NB4 (cell line): ENCODE measurements at regions not wholly inside any gene's neighbourhood (a gene's known extent, or its start where the extent isn't known, plus 50 kb on each side); places are given as distances from the start of the nearest gene placed in this dataset.

ENCODE experiments used
- DNase-seq: peaks from one replicate; pipeline ENCODE4 v3.0.0; 2010; ENCODE audit warnings: low read depth
- H3K4me3 ChIP-seq: one replicate; pipeline ENCODE4 v1.5.1; 2011; ENCODE audit warnings: mild to moderate bottlenecking, low read depth, low read length, moderate library complexity
- MYC ChIP-seq: IDR thresholded peaks from 2 replicates; pipeline ENCODE4 v1.6.1; 2011; ENCODE audit warnings: low read depth, low read length
- POLR2A ChIP-seq: IDR thresholded peaks from 2 replicates; pipeline ENCODE4 v1.6.1; 2011; ENCODE audit warnings: mild to moderate bottlenecking; ENCODE audit not compliant: insufficient read length; ENCODE audit errors: extremely low read depth
- TF ChIP-seq, protein P1 (sequence below): IDR thresholded peaks from one replicate; pipeline ENCODE4 v1.5.1; 2012; ENCODE audit warnings: low read depth, low read length
- TF ChIP-seq, protein P2 (sequence below): IDR thresholded peaks from 2 replicates; pipeline ENCODE4 v1.6.1; 2011; ENCODE audit warnings: low read depth, low read length

DNA sequence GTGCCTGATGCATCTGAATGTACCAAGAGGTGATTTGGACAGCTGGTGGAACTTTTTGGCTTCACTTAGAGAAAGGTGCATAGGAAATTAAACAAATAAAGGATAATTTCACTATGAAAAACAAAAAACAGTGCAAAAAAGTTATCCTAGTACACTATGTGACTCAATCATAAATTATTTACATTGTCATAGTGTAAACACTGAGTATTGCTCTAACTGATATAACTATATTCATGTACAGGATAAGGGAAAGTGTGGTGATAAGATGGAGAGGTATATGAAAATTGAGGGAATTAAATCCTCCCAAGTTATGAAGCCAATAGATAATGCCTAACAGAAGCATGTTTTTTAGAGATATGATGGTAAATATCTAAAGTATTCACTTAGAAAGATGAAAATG lies 50.2 kb upstream of the CPNE4 start:
- DNase-seq: no peak
- no peak overlapping the region for H3K4me3 ChIP-seq
- TF ChIP-seq, protein P1, sequence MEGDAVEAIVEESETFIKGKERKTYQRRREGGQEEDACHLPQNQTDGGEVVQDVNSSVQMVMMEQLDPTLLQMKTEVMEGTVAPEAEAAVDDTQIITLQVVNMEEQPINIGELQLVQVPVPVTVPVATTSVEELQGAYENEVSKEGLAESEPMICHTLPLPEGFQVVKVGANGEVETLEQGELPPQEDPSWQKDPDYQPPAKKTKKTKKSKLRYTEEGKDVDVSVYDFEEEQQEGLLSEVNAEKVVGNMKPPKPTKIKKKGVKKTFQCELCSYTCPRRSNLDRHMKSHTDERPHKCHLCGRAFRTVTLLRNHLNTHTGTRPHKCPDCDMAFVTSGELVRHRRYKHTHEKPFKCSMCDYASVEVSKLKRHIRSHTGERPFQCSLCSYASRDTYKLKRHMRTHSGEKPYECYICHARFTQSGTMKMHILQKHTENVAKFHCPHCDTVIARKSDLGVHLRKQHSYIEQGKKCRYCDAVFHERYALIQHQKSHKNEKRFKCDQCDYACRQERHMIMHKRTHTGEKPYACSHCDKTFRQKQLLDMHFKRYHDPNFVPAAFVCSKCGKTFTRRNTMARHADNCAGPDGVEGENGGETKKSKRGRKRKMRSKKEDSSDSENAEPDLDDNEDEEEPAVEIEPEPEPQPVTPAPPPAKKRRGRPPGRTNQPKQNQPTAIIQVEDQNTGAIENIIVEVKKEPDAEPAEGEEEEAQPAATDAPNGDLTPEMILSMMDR: no peak
- TF ChIP-seq POLR2A (no peak), MYC (no peak)
- TF ChIP-seq, protein P2, sequence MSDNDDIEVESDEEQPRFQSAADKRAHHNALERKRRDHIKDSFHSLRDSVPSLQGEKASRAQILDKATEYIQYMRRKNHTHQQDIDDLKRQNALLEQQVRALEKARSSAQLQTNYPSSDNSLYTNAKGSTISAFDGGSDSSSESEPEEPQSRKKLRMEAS: no peak

DNA sequence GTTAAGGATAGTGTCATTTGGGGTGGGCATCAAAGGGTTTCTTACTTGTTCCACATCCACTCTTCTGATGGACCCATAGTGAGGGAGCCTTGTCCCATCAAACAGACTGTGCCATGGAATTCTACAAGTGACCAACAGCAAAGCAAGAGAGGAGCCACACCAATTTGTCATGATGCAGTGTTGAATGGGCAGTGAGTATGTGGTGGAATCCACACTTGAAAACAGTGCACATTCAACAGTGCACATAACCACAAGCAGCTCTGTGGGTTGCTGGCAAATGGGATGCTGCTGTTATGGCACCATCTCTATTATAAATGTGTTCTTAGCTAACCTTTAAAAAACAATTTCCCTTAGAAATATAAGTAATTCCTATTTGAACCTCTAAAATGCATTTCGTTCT lies 52.5 kb upstream of the CPNE4 start:
- no peak for DNase-seq
- TF ChIP-seq MYC: no peak
- TF ChIP-seq, protein P1: no peak
- TF ChIP-seq, protein P2: no peak
- TF ChIP-seq POLR2A: no peak
- no peak overlapping the region for H3K4me3 ChIP-seq

DNA sequence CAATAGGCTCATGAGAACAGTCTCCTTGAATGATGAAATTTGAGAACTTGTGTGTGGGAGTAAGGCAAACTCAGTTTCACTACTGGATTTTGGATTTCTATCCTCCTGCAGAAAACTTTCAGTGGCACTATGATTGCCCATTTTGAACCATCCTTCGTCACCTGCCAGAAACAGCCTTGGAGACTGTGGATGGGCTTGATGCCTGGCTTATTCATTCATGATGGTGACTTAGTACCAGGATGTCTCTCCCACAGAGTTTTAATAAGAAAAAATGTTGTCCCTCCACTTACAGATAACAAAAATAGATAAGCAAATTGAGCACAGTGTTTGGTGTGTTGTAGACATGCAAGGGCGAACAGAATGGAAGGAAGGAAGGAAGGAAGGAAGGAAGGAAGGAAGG lies 53.5 kb upstream of the CPNE4 start:
- TF ChIP-seq, protein P2: no peak
- TF ChIP-seq MYC (no peak), POLR2A (no peak)
- TF ChIP-seq, protein P1: no peak
- DNase-seq: no peak
- no peak overlapping the region for H3K4me3 ChIP-seq

DNA sequence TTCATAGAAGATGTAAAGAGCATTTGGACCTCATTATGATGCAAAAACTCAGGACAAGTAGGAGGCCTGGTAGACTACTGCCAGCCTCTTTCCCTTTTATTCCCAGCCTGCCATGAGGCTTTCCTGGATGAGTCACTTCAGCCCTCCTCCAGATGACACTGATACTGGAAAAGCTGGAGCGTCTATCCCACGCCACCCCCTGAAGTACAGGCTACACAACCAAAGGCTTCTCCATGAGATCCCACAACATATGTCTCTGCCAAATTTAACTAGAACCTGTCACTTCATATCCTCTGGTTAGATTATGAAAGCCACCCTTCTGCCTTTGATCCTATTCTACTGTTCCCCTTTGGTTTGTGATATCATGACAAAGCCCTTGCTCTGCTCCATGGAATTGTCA lies 56.1 kb upstream of the CPNE4 start:
- DNase-seq: no peak
- TF ChIP-seq, protein P1: no peak
- no peak for TF ChIP-seq POLR2A
- TF ChIP-seq MYC: no peak
- TF ChIP-seq, protein P2: no peak
- H3K4me3 ChIP-seq: no peak overlapping the region

DNA sequence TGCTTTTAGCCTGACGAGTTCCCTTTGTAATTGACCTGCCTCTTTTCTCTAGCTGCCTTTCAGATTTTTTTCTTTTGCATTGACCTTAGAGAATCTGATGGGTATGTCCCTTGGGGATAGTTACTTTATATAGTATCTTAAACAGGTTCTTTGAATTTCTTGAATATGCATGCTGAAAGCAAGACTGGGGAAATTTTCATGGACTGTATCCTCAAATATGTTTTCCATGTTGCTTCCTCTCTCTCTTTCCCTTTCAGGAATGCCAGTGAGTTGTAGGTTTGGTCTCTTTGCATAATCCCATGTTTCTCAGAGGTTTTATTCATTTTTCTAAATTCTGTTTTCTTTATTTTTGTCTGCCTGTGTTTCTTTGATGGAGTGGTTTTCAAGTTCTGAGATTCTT lies 81.8 kb upstream of the CPNE4 start:
- no peak for DNase-seq
- H3K4me3 ChIP-seq: no peak overlapping the region
- TF ChIP-seq MYC: no peak
- TF ChIP-seq POLR2A: no peak
- TF ChIP-seq, protein P1: no peak
- TF ChIP-seq, protein P2: no peak

DNA sequence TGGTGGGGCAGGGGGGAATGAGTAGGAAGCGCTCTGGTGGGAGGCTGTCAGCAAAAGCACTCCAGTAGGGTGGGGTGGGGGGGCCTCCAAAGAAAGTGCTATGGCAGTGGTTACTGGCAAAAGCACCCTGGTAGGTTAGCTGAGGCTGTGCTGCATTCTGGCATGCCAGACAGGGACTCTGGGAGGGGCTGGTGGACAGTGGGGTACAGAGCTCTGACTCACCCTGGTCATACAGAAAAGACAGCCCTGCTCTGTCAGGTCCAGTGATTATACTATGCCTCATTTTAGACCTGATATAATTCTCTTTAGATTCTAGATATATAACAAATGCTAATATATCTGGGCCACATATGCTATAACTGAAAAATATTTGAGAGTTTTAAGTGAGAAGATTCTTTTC lies 82.8 kb upstream of the CPNE4 start:
- no peak for DNase-seq
- H3K4me3 ChIP-seq: no peak overlapping the region
- TF ChIP-seq, protein P2: no peak
- TF ChIP-seq POLR2A (no peak), MYC (no peak)
- TF ChIP-seq, protein P1: no peak
